Liver (tissue), 8 donors: ENCODE measurements at regions not wholly inside any gene's neighbourhood (a gene's known extent, or its start where the extent isn't known, plus 50 kb on each side); places are given as distances from the start of the nearest gene placed in this dataset.

Experiments used
- DNase-seq: peaks from one replicate; pipeline ENCODE4 v3.0.0-alpha.2; 2017; ENCODE audit warnings: low spot score
- H3K27ac ChIP-seq, 2 donors: one replicate each; pipeline ENCODE4 v1.7.0; 2013; ENCODE audit warnings: inconsistent platforms in 2 of 2, low read length in 2 of 2, control low read depth in 1 of 2, low read depth in 1 of 2, mild to moderate bottlenecking in 1 of 2
- H3K27me3 ChIP-seq, 4 donors: one replicate each; pipeline versions ENCODE4 v1.6.1 to v1.7.0; 2013; ENCODE audit warnings: low read length in 3 of 4, inconsistent platforms in 1 of 4, mild to moderate bottlenecking in 1 of 4, moderate library complexity in 1 of 4; ENCODE audit not compliant: control insufficient read depth in 4 of 4, insufficient read depth in 4 of 4
- H3K36me3 ChIP-seq, 4 donors: one replicate each; pipeline versions ENCODE4 v1.6.1 to v1.7.0; 2013; ENCODE audit warnings: low read length in 3 of 4, mild to moderate bottlenecking in 3 of 4, low read depth in 1 of 4, moderate library complexity in 1 of 4; ENCODE audit not compliant: control insufficient read depth in 4 of 4, insufficient read depth in 3 of 4
- H3K4me1 ChIP-seq, 4 donors: one replicate each; pipeline versions ENCODE4 v1.6.1 to v1.7.0; 2013; ENCODE audit warnings: low read length in 3 of 4, mild to moderate bottlenecking in 3 of 4, moderate library complexity in 1 of 4; ENCODE audit not compliant: control insufficient read depth in 4 of 4, insufficient read depth in 4 of 4
- H3K4me3 ChIP-seq, 3 donors: one replicate each; pipeline versions ENCODE4 v1.6.1 to v1.7.0; 2013; ENCODE audit warnings: low read length in 3 of 3, control low read depth in 1 of 3, low read depth in 1 of 3, mild to moderate bottlenecking in 1 of 3
- H3K9ac ChIP-seq, 2 donors: one replicate each; pipeline ENCODE4 v1.7.0; 2013; ENCODE audit warnings: low read length in 2 of 2, mild to moderate bottlenecking in 2 of 2, moderate library complexity in 2 of 2, control low read depth in 1 of 2, low read depth in 1 of 2
- H3K9me3 ChIP-seq, 4 donors: one replicate each; pipeline versions ENCODE4 v1.6.1 to v1.7.0; 2013; ENCODE audit warnings: low read length in 3 of 4; ENCODE audit not compliant: control insufficient read depth in 4 of 4
- EGR1 ChIP-seq, 2 donors: IDR thresholded peaks; 2 replicates each; pipeline ENCODE4 v1.6.1; 2016 to 2018; ENCODE audit warnings: antibody characterized with exemption in 2 of 2, low read depth in 2 of 2
- FOXA1 ChIP-seq: IDR thresholded peaks from 2 replicates; pipeline ENCODE4 v1.6.1; 2016; ENCODE audit warnings: antibody characterized with exemption
- FOXA2 ChIP-seq: IDR thresholded peaks from 2 replicates; pipeline ENCODE4 v1.6.1; 2016; ENCODE audit warnings: antibody characterized with exemption
- GABPA ChIP-seq, 2 donors: IDR thresholded peaks in 1 of 2; conservative IDR thresholded peaks in 1 of 2; 2 replicates each; pipeline ENCODE4 v1.6.1; 2016; ENCODE audit warnings: antibody characterized with exemption in 2 of 2, mild to moderate bottlenecking in 1 of 2, moderate library complexity in 1 of 2
- HNF4A ChIP-seq, 2 donors: conservative IDR thresholded peaks; 2 replicates each; pipeline ENCODE4 v1.6.1; 2016; ENCODE audit warnings: antibody characterized with exemption in 2 of 2, mild to moderate bottlenecking in 2 of 2
- HNF4G ChIP-seq: IDR thresholded peaks from 2 replicates; pipeline ENCODE4 v1.6.1; 2016; ENCODE audit warnings: antibody characterized with exemption
- JUND ChIP-seq, 2 donors: IDR thresholded peaks; 2 replicates each; pipeline ENCODE4 v1.6.1; 2016; ENCODE audit warnings: antibody characterized with exemption in 2 of 2
- NR2F2 ChIP-seq: IDR thresholded peaks from 2 replicates; pipeline ENCODE4 v1.6.1; 2016; ENCODE audit warnings: antibody characterized with exemption
- RAD21 ChIP-seq, 2 donors: IDR thresholded peaks; 2 replicates each; pipeline ENCODE4 v1.6.1; 2016; ENCODE audit warnings: antibody characterized with exemption in 2 of 2, mild to moderate bottlenecking in 2 of 2
- REST ChIP-seq: IDR thresholded peaks from 2 replicates; pipeline ENCODE4 v1.6.1; 2016; ENCODE audit warnings: antibody characterized with exemption, mild to moderate bottlenecking
- SP1 ChIP-seq: IDR thresholded peaks from 2 replicates; pipeline ENCODE4 v1.6.1; 2018; ENCODE audit warnings: antibody characterized with exemption, mild to moderate bottlenecking
- TAF1 ChIP-seq: conservative IDR thresholded peaks from 2 replicates; pipeline ENCODE4 v1.6.1; 2016; ENCODE audit warnings: antibody characterized with exemption, mild to moderate bottlenecking
- YY1 ChIP-seq: IDR thresholded peaks from 2 replicates; pipeline ENCODE4 v1.6.1; 2016; ENCODE audit warnings: antibody characterized with exemption, mild to moderate bottlenecking
- ZBTB33 ChIP-seq: IDR thresholded peaks from 2 replicates; pipeline ENCODE4 v1.6.1; 2016; ENCODE audit warnings: antibody characterized with exemption
- WGBS: extraction: QIAGEN DNeasy Blood & Tissue Kit; methylation state at CpG from one replicate; pipeline ENCODE4 v1.1.7; 2013; 5-methylcytosine and 5-hydroxymethylcytosine counted together
- TF ChIP-seq, protein P1 (sequence below): fragments of 150-350 bp; IDR thresholded peaks from 2 replicates; pipeline ENCODE4 v1.5.1; 2017; ENCODE audit warnings: improper control_type of control experiment, low read depth, low read length; ENCODE audit not compliant: missing input control
- TF ChIP-seq, protein P2 (sequence below): IDR thresholded peaks from 2 replicates; pipeline ENCODE4 v1.6.1; 2016; ENCODE audit warnings: antibody characterized with exemption
- TF ChIP-seq, protein P3 (sequence below): IDR thresholded peaks from 2 replicates; pipeline ENCODE4 v1.6.1; 2016; ENCODE audit warnings: antibody characterized with exemption
- donor health status: healthy.
- donor health status: healthy.
- donor health status: healthy.
- donor health status: healthy.
- donor health status: healthy.

GRCh38 chr16:62503073-62503472 lies 466.8 kb upstream of the CDH8 start:
- Histone ChIP-seq H3K4me3 (no peak overlapping the region), H3K27me3 (no peaks in the 10 kb centered on the region), H3K9me3 (no peaks in the 10 kb centered on the region), H3K27ac (no peak overlapping the region), H3K4me1 (no peaks in the 10 kb centered on the region), H3K36me3 (no peaks in the 10 kb centered on the region), H3K9ac (no peak overlapping the region)
- WGBS = 66% methylated on average over 3 of the region's 3 CpGs
- DNase-seq = no peak
- TF ChIP-seq REST (no peak), JUND (IDR thresholded peaks at IDR 0.05) (no peak), TAF1 (no peak), SP1 (no peak), NR2F2 (no peak), GABPA (IDR thresholded peaks at IDR 0.05 in 1 of 2, conservative IDR thresholded peaks at IDR 0.05 in 1 of 2) (no peak)
- TF ChIP-seq, protein P1, sequence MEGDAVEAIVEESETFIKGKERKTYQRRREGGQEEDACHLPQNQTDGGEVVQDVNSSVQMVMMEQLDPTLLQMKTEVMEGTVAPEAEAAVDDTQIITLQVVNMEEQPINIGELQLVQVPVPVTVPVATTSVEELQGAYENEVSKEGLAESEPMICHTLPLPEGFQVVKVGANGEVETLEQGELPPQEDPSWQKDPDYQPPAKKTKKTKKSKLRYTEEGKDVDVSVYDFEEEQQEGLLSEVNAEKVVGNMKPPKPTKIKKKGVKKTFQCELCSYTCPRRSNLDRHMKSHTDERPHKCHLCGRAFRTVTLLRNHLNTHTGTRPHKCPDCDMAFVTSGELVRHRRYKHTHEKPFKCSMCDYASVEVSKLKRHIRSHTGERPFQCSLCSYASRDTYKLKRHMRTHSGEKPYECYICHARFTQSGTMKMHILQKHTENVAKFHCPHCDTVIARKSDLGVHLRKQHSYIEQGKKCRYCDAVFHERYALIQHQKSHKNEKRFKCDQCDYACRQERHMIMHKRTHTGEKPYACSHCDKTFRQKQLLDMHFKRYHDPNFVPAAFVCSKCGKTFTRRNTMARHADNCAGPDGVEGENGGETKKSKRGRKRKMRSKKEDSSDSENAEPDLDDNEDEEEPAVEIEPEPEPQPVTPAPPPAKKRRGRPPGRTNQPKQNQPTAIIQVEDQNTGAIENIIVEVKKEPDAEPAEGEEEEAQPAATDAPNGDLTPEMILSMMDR = no peak

DNA sequence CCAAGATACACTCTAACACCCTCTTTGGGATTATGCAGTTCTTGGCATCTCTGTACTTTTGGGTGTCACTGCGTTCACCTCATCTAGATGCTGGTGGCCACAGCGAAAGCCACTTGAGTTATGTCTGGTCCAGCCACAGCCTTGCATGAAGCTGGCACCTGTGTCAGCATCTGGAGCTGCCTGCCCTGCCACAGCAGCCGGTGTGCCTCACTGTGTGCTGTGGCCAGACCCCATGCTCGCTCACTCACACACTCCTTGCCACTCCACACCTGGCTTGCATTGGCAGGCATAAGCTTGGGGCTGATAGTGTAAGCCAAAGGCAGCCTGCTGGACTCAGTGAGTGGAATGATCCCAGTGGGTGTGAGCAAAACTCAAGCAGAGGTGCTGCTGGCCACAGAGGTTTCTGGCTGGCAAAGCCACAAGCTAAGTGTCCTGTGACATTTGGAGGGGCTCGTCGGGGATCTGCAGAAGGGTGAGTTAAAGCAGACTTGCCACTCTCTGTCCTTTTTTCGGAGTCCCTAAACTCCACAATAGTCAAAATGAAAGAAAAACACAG lies 442.7 kb upstream of the CDH8 start:
- TF ChIP-seq HNF4A (conservative IDR thresholded peaks at IDR 0.05) (no peak), REST (no peak), YY1 (no peak), RAD21 (IDR thresholded peaks at IDR 0.05) (no peak), JUND (IDR thresholded peaks at IDR 0.05) (no peak), FOXA1 (no peak), EGR1 (IDR thresholded peaks at IDR 0.05; ENCODE audit: low read depth in 2 of 2) (no peak), HNF4G (no peak), ZBTB33 (no peak), TAF1 (no peak), SP1 (no peak), FOXA2 (no peak), GABPA (IDR thresholded peaks at IDR 0.05 in 1 of 2, conservative IDR thresholded peaks at IDR 0.05 in 1 of 2) (no peak), NR2F2 (no peak)
- TF ChIP-seq, protein P2, sequence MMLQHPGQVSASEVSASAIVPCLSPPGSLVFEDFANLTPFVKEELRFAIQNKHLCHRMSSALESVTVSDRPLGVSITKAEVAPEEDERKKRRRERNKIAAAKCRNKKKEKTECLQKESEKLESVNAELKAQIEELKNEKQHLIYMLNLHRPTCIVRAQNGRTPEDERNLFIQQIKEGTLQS = no peak
- TF ChIP-seq, protein P3, sequence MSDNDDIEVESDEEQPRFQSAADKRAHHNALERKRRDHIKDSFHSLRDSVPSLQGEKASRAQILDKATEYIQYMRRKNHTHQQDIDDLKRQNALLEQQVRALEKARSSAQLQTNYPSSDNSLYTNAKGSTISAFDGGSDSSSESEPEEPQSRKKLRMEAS = no peak
- no peak for DNase-seq
- peaks cover 0 to 8% (median 0%) of the 10 kb centered on the region in 4 donors for H3K9me3 ChIP-seq

More for the DNA sequence above, 442.7 kb upstream of the CDH8 start:
- Histone ChIP-seq H3K4me3 (no peak overlapping the region), H3K4me1 (no peaks in the 10 kb centered on the region), H3K27ac (no peak overlapping the region), H3K27me3 (no peaks in the 10 kb centered on the region), H3K36me3 (no peaks in the 10 kb centered on the region), H3K9ac (no peak overlapping the region)
- 84% methylated on average over 7 of the region's 7 CpGs for WGBS
